ENCODE measurements at regions not wholly inside any gene's neighbourhood (a gene's known extent, or its start where the extent isn't known, plus 50 kb on each side); places are given as distances from the start of the nearest gene placed in this dataset.

GRCh38 chr22:19640306-19640705, 74.0 kb upstream of the SEPTIN5 start:
- Histone ChIP-seq H3K14ac (ENCODE audit: insufficient read length) (no peak overlapping the region), H3K27me3 (replicated peaks in 1 of 4; ENCODE audit: control insufficient read depth in 3 of 4, extremely low read depth in 1 of 4, insufficient read depth in 3 of 4, low read length in 3 of 4) (peaks cover 0 to 2% (median 1%) of the 10 kb centered on the region in 4 experiments; a peak in 2 of 7 replicates), H3K18ac (ENCODE audit: extremely low read depth, low read length) (no peak overlapping the region), H3K9me3 (ENCODE audit: insufficient read depth in 2 of 2, low read depth in 1 of 2, low read length in 1 of 2) (no peaks in the 10 kb centered on the region), H2BK12ac (ENCODE audit: low read depth, low read length) (no peak overlapping the region), H4K91ac (replicated peaks; ENCODE audit: insufficient read length, low read length) (no peak overlapping the region), H2BK20ac (ENCODE audit: low read length) (no peak overlapping the region), H4K20me1 (replicated peaks in 1 of 2; ENCODE audit: control insufficient read depth in 1 of 2, insufficient read depth in 2 of 2, low read length in 2 of 2) (peaks cover 0 to 3% of the 10 kb centered on the region in 2 experiments), H2BK5ac (ENCODE audit: low read depth, low read length) (no peak overlapping the region), H2AK5ac (ENCODE audit: low read depth, low read length) (no peak overlapping the region), H3K27ac (ENCODE audit: low read depth, low read length) (no peak overlapping the region), H2BK15ac (ENCODE audit: low read length) (no peak overlapping the region), H3K79me2 (ENCODE audit: control insufficient read depth in 1 of 2, insufficient read depth in 2 of 2, low read length in 2 of 2) (no peaks in the 10 kb centered on the region), H2BK120ac (replicated peaks; ENCODE audit: low read depth, low read length) (no peak overlapping the region), H4K5ac (ENCODE audit: insufficient read length, low read depth, low read length) (no peak overlapping the region), H3K4me1 (replicated peaks in 1 of 4; ENCODE audit: control insufficient read depth in 3 of 4, insufficient read depth in 4 of 4, low read length in 3 of 4) (peaks cover 0 to 2% (median 0%) of the 10 kb centered on the region in 4 experiments; a peak in 4 of 7 replicates), H4K8ac (ENCODE audit: extremely low read depth, insufficient read depth, low read length) (no peak overlapping the region), H3K4ac (replicated peaks; ENCODE audit: insufficient read length, low read depth, low read length) (no peak overlapping the region), H3K23me2 (ENCODE audit: low read depth, low read length) (peaks cover 2% of the 10 kb centered on the region; the same call in 1 of the 2 replicates), H3K56ac (replicated peaks; ENCODE audit: insufficient read length, low read depth, low read length) (no peak overlapping the region), H3K79me1 (ENCODE audit: low read depth, low read length) (no peaks in the 10 kb centered on the region), H3K4me3 (ENCODE audit: extremely low read depth in 1 of 4, insufficient read depth in 2 of 4, low read depth in 3 of 4, low read length in 4 of 4) (no peak overlapping the region), H2AFZ (ENCODE audit: low read length) (no peak overlapping the region), H3K23ac (ENCODE audit: insufficient read length) (no peak overlapping the region), H3K9ac (replicated peaks in 1 of 4; ENCODE audit: extremely low read depth in 1 of 4, low read depth in 3 of 4, low read length in 3 of 4) (no peak overlapping the region), H3K36me3 (ENCODE audit: control insufficient read depth in 2 of 4, insufficient read depth in 4 of 4, low read length in 3 of 4) (no peaks in the 10 kb centered on the region), H3K4me2 (ENCODE audit: insufficient read depth in 1 of 2, low read depth in 2 of 2, low read length in 2 of 2) (no peak overlapping the region)
- CTCF ChIA-PET (ENCODE audit: partially characterized antibody): interaction anchor here (1.5 to 2.2 kb wide), 6 partner anchors 8 to 111 kb away, joined by 3 to 11 read pairs (median 6); no protein-coding TSS in a partner anchor
- FAIRE-seq (no peak), DNase-seq (ENCODE audit: low read depth in 1 of 2, low spot score in 2 of 2) (no peak)
- POLR2A ChIA-PET (ENCODE audit: partially characterized antibody): no interaction called here
- WGBS, 2 experiments (ENCODE audit: extremely low coverage in 1 of 2, insufficient coverage in 1 of 2, insufficient read length in 1 of 2, insufficient replicate concordance in 2 of 2, low coverage in 1 of 2, low lambda C conversion rate in 2 of 2, missing lambda C conversion rate in 1 of 2): 80% methylated on average over 4 of the region's 4 CpGs; no CpG with 5 or more reads in 1 of the 2 experiments
- TF ChIP-seq TEAD4 (IDR thresholded peaks at IDR 0.05; ENCODE audit: low read depth, low read length) (no peak), SIRT6 (IDR thresholded peaks at IDR 0.05; ENCODE audit: low read length) (no peak), CHD1 (IDR thresholded peaks at IDR 0.05; ENCODE audit: low read depth, low read length) (no peak), SP1 (IDR thresholded peaks at IDR 0.05; ENCODE audit: low read depth, low read length) (no peak)

All from H1 (cell line).